ENCODE measurements at regions not wholly inside any gene's neighbourhood (a gene's known extent, or its start where the extent isn't known, plus 50 kb on each side); places are given as distances from the start of the nearest gene placed in this dataset.

DNA sequence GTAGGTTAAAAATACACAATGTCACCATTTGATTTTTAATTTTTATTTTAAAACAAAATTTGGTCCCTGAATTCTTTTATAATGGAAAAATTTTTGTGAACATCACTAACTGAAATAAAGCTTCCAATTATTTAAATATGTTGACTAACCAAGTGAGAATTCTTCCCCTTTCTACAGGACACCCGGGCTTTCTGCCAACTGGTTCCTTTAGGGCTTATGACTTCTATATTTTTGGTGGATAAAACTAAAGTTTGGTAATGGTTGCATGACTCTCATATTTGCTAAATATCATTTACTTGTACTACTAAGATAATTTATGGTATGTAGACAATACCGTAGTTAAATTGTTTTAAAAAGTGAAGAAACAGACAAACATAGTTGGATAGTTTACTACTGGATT, 291.0 kb upstream of the DOK6 start:
- H3K36me3 ChIP-seq: no peaks in the 10 kb centered on the region
- no peak overlapping the region for H3K27ac ChIP-seq
- no peaks in the 10 kb centered on the region for H3K4me1 ChIP-seq
- H3K27me3 ChIP-seq: no peaks in the 10 kb centered on the region
- H3K9me3 ChIP-seq: no peaks in the 10 kb centered on the region
- no peak for DNase-seq
- intact Hi-C loops (cut with DNase I; ENCODE audit: low total_unique reads): no loop called here
- TF ChIP-seq, protein P1, sequence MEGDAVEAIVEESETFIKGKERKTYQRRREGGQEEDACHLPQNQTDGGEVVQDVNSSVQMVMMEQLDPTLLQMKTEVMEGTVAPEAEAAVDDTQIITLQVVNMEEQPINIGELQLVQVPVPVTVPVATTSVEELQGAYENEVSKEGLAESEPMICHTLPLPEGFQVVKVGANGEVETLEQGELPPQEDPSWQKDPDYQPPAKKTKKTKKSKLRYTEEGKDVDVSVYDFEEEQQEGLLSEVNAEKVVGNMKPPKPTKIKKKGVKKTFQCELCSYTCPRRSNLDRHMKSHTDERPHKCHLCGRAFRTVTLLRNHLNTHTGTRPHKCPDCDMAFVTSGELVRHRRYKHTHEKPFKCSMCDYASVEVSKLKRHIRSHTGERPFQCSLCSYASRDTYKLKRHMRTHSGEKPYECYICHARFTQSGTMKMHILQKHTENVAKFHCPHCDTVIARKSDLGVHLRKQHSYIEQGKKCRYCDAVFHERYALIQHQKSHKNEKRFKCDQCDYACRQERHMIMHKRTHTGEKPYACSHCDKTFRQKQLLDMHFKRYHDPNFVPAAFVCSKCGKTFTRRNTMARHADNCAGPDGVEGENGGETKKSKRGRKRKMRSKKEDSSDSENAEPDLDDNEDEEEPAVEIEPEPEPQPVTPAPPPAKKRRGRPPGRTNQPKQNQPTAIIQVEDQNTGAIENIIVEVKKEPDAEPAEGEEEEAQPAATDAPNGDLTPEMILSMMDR (IDR thresholded peaks at IDR 0.05): no peak
- no peak overlapping the region for H3K4me3 ChIP-seq

DNA sequence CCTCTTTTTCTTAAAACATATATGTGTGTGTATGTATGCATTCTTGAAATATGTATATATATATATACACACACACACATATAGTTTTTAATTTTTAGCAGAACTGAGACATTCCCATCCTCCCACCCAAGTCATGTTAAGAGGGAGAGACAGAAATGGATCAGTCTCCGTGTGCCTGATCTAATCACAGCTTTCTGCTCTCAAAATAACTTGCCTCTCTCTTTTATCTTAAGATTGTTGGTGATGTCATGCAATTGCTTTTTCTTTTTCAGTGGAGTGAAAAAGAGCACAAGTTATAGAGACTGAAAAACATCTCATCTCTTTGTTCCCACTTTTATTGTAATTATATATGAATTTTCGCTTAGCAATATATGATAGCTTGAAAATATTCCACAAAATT, 279.9 kb upstream of the DOK6 start:
- H3K27me3 ChIP-seq: no peaks in the 10 kb centered on the region
- H3K9me3 ChIP-seq: no peaks in the 10 kb centered on the region
- no peak overlapping the region for H3K4me3 ChIP-seq
- DNase-seq: no peak
- H3K36me3 ChIP-seq: no peaks in the 10 kb centered on the region
- no peak overlapping the region for H3K27ac ChIP-seq
- no peaks in the 10 kb centered on the region for H3K4me1 ChIP-seq
- intact Hi-C loops (cut with DNase I; ENCODE audit: low total_unique reads): no loop called here
- TF ChIP-seq, protein P1 (IDR thresholded peaks at IDR 0.05): no peak

DNA sequence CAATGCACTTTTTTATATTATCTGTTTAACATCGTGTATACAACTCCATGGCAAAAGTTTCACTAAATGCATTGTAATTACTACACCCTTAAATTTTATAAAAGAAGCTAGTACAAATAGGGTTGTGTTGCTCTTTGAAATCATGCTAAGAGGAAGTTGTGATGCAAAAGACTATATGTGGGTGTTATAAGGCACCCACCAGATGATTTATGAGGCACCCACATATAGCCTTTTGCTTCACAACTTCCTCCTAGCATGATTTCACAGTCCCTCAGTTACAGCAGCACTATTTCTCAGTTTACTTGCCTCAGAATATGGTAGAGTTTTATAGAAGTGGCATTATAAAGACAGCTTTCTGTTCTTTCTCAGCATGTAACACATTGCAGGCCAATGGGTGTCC, 277.3 kb upstream of the DOK6 start:
- intact Hi-C loops (cut with DNase I; ENCODE audit: low total_unique reads): no loop called here
- Histone ChIP-seq H3K36me3 (no peaks in the 10 kb centered on the region), H3K27me3 (no peaks in the 10 kb centered on the region), H3K4me3 (no peak overlapping the region), H3K27ac (no peak overlapping the region), H3K4me1 (no peaks in the 10 kb centered on the region), H3K9me3 (no peaks in the 10 kb centered on the region)
- TF ChIP-seq, protein P1 (IDR thresholded peaks at IDR 0.05): no peak
- no peak for DNase-seq

DNA sequence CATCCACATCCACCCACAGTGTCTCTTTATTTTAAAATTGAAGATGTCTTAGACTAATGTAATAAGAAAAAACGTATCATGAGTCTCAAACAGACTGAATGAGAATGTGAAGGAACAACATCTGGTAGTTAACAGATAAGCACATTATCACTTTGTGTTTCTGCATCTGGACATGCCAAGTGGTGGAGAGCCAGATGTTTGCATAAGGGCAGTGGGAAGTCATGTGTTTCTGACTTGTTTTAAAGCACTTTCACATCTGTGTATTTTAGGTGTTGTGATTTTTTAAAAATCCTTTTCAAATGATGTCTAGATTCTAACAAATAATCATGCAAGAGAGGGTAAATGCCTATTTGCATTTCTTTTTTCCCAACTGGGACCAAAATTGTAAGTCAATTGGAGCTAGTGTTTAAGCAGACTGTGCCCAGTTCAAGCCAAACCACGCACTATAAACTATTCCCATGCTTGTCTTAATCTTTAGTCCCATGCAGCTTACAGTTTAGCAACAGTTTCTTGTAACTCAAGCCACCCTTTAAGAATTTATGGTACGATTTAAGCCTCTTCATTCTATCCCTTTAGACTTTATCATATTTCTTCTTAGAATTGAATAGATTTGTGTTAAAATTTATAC, 272.7 kb upstream of the DOK6 start:
- no peak for DNase-seq
- Histone ChIP-seq H3K4me1 (no peaks in the 10 kb centered on the region), H3K36me3 (no peaks in the 10 kb centered on the region), H3K27ac (no peak overlapping the region), H3K4me3 (no peak overlapping the region), H3K9me3 (peaks cover 0 to 3% (median 0%) of the 10 kb centered on the region in 3 donors), H3K27me3 (no peaks in the 10 kb centered on the region)
- TF ChIP-seq, protein P1 (IDR thresholded peaks at IDR 0.05): no peak
- intact Hi-C loops (cut with DNase I; ENCODE audit: low total_unique reads): no loop called here

DNA sequence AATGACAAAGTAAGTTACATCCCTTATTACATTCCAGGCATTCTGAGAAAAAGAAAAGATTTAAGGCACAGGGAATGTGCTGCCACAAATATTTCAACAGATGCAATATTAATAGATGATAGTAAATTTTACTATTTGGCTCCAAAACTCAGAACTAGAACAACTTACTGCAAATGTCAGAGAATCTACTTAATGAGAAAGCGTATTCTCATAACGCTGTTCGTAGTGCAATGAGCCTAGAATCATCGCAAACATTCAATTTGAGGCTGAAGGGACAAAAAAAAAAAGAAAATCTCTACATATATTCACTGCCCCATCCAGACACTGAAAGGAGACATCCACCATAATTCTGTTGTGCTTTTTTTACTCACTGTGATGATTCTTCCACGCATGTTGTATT, 272.1 kb upstream of the DOK6 start:
- intact Hi-C loops (cut with DNase I; ENCODE audit: low total_unique reads): no loop called here
- H3K36me3 ChIP-seq: no peaks in the 10 kb centered on the region
- TF ChIP-seq, protein P1 (IDR thresholded peaks at IDR 0.05): no peak
- H3K4me1 ChIP-seq: no peaks in the 10 kb centered on the region
- no peak overlapping the region for H3K27ac ChIP-seq
- no peaks in the 10 kb centered on the region for H3K27me3 ChIP-seq
- no peak overlapping the region for H3K4me3 ChIP-seq
- no peak for DNase-seq
- peaks cover 0 to 3% (median 2%) of the 10 kb centered on the region in 3 donors for H3K9me3 ChIP-seq

DNA sequence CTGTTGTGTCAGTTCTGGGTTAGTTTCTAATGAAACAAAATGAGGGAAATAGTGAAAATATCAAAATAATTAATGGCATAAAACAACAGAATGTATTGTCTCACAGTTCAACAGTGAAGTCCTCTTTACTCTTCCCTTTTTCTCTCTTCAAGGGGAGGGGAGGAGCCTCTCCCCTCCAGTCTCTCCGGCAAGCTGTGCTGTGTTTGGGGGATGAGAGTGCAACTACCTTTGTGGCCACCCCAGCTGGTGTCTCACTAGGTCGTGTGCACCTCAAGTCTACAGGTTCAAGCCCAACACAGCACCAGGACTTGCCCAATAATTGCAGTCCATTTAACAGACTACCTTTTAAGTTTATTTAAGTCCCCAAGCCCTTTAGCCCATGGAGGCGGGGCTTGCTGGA, 271.7 kb upstream of the DOK6 start:
- Histone ChIP-seq H3K27me3 (no peaks in the 10 kb centered on the region), H3K27ac (no peak overlapping the region), H3K9me3 (peaks cover 0 to 4% (median 3%) of the 10 kb centered on the region in 3 donors), H3K4me3 (no peak overlapping the region), H3K36me3 (no peaks in the 10 kb centered on the region), H3K4me1 (no peaks in the 10 kb centered on the region)
- TF ChIP-seq, protein P1 (IDR thresholded peaks at IDR 0.05): no peak
- DNase-seq: no peak
- intact Hi-C loops (cut with DNase I; ENCODE audit: low total_unique reads): no loop called here

Measured in tibial artery (tissue), 4 donors.